EH (cell line): ENCODE measurements at regions not wholly inside any gene's neighbourhood (a gene's known extent, or its start where the extent isn't known, plus 50 kb on each side); places are given as distances from the start of the nearest gene placed in this dataset.

Experiments
- DNase-seq: peaks from one replicate; pipeline ENCODE4 v3.0.0-alpha.2; 2015; ENCODE audit warnings: low read depth

GRCh38 chr11:112822478-112823274, 138.5 kb upstream of the NCAM1 start:
- no peak for DNase-seq

DNA sequence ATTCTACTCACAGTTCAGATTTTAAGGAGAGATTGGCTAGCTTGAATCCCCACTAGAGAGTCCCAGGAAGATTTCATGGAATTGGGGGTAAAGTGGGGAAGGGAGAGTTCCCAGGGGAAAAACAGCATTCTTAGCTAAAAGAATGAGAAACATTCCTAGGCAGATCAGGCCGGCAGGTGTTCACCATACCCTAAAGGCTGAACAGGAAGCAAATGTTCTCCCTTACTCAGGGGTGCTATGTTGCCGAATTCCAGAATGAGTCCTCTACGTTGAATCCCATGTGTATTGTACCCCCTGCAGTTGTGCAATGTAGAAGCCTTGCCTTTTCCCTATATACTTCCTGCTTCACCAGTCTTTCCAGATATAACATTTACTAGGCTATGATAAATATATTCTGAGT, 135.2 kb upstream of the NCAM1 start:
- no peak for DNase-seq

DNA sequence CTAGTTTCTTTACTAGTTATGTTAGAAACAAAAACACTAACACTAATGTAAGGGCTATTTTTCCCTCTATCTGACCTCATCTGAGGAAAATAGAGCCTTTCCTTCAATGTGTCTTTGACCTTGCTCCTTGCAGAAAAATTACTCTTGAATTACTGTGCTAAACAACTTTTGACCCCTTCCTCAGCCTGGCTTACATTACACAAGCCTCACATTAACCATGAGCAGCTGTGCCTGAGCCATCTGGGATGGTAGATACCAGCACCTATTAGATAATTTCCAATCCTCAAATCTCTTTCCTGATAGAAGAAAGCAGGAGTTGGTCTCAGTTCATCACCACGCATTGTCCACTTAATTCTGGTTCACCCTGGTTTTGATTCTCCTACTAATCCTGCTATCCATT, 134.4 kb upstream of the NCAM1 start:
- DNase-seq = no peak

DNA sequence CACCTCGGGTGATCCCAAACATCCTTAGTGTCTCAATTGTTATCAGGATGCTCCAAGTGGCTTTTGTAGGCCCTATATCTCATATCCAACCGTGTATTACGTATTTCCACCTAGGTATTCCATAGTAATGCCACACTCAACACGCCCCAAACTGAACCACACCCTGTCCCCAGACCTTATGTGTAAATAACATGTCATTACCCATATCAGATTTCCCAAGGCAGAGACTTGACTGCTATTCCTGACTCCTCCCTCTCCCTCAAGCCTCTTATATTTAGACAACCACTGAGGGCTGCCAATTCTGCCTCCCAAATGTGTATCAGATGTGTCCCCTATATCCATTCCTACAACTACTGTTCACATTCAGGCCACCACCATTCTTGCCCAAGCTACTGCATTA, 132.8 kb upstream of the NCAM1 start:
- no peak for DNase-seq

DNA sequence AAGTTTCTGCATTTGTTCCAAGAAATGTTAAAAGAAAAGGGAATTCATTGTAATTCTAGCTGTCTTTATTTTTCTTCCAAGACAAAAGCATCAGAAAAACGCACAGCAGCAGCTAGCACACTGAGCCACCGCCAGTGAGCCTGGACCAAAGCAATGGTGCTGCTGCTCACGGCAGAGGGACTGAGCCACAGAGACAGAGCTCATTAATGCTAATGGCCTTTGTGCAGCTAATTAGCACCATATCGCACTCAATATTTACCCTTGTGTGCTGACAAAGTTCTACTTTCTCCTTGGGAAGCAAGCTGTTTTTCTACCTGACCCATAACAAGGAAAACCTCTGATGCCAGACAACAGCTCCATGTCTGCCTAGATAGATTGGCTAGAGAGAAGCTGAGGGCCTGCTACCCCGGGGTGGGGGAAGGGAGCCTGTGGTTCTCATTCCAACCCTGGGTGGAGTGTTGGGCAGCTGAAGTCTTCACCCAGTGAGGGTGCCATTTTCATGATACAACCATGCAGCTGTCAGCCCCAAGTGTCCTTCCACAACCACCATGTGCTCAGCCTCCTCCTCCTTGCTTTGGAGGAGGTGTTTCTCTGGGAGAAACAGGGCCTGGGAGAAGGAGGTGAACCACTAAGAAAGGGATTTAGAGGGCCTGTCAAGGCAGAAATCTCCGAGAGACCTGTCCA, 131.1 kb upstream of the NCAM1 start:
- DNase-seq = no peak

DNA sequence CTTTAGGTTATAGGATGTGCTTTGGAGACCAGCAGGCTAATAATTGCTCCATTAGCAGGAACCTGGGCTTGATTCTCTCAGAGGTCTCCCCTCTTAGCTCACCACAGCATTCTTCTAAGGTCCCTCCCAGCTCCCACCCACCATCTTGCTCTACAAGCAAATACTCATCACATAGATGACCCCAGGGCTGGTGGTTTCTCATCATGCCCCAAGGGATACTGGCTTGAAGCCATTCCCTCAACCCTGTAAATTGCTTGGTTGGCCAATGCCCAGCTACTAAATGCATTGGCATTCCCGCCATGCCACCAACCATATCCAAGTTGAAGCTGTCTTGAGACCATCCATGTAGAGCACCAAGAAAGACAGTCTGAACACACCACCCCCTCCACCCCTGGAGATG, 130.2 kb upstream of the NCAM1 start:
- no peak for DNase-seq

- DNase-seq = no peak
Observed at GRCh38 chr11:112831969-112832766, 129.1 kb upstream of the NCAM1 start.

DNA sequence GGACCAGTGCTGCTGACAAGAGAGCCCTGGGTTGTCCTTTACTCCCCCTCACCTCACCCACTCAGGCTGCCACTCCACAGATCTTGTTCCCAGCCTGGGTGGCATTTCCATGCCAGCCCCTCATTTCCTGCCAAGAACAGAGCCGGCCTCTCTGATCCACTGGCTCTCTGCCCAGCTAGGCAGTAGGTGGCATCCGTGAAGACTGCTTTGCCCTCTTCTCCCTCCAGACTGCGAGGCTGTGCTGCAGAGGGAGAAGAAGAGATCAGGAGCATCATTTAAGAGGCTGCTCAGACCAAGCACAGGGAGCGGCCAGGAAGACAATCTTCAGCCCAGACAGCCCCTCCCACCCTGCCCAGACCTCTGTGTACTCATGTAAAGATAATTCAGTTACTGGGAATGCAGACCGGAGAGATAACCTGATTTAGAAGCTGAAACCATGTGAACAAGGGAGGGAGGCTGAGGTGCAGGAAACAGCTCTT, 126.9 kb upstream of the NCAM1 start:
- DNase-seq = no peak

DNA sequence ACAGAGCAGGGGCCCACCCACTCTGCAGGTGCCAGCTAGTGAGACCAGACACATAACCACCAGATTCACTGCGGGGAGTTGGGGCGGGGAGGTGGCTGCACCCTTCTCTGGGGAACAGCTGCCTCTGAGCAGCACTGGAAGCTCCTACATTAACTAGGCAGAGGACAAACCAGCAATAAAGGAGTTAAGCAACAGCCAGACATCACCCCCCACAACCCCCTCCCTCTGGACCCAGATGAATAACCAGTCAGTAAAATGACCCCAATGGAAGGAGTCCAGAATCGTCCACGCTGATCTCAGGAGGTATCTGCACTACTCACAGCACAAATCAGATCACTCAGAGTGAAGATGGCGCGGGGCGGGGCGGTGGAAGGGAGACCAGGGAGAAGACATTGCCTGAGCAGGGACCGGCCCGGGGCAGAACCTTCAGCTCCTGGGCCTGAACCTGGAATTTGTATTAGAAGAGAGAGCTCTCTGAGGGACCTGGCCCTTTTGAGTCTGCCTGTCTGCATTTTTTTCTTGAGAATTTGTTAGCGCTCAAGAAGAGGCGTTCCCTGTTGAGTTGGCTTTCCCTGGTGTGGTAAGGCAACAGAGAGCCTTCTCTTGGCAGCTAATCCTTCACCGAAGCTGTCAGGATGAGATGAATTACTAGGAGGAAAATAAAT, 125.5 kb upstream of the NCAM1 start:
- no peak for DNase-seq

DNA sequence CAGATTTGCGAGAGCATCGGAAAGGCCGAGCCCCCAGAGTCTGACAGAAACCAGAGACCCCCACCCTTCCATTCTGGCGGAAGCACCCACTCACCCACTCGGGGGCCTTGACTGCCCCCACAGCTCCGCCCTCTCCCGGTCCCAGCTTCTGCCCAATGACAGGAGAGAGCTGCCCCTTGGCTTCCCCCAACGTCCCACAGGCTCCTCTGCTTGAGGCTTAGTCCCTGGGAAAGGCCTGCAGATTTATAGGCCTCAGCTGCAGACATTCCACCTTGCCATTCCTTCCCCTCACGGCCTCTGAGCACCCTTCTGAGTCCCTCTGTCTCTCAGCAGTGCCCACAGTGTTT, 125.0 kb upstream of the NCAM1 start:
- no peak for DNase-seq

GRCh38 chr11:112837162-112837826, 123.9 kb upstream of the NCAM1 start:
- peak; percentile 3 for DNase-seq

DNA sequence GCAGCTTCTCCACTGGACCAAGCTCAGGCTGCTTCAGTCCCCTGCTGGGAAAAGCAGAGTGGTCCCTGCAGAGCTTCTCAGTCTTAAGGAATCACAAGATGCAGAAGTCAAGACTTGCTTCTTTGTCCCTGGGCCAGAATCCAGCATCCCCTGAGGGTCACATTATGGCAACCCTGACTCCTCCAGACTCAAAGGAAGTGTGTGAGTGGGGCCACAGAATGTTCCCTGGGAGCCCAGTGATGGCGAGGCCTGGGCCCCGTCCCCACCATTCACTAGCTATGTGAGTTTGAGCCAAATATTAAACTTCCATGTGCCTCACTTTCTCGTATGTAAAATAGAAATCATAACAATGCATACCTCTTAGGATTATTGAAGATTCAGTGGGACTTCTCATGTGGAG, 122.2 kb upstream of the NCAM1 start:
- no peak for DNase-seq

- no peak for DNase-seq
Observed at GRCh38 chr11:112841729-112842128, 119.5 kb upstream of the NCAM1 start.

DNA sequence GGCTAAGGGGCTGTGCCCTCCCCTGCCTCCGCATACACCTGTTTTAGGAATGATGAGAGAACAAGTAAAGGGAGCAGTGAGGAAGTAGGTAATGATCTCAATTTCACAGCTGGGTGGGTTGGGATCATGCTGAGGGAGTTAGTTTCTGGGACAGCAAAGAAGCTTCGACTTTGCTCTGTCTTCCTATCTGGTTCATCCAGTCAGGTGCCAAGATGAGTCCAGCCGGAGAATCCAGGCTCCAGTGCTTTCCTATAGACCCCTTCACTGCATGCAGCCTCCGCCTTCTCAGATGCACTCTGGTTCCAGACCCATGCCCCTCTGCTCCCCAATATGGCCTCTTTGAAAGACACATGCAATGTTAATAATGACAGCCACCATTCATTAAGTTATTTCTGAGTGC, 119.1 kb upstream of the NCAM1 start:
- no peak for DNase-seq

DNA sequence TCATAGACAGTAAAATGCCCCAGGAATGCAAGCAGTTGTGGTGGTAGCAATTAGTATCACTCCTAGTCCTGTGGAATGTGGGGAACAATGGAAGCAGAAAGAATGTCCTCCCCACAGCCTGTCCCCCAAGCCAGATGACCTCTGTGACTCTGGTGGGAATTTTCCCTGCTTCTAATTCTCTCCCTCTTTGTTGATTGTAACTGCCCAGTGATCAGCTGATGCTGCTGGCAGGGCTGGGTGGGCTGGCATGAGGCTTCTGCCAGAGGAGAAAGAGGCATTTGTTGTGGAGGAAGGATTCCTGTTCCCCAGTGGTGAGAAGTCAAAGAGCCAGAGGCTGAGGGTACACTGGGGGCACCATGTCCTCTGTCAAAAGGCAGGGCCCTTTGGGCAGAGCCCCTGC, 116.7 kb upstream of the NCAM1 start:
- no peak for DNase-seq

DNA sequence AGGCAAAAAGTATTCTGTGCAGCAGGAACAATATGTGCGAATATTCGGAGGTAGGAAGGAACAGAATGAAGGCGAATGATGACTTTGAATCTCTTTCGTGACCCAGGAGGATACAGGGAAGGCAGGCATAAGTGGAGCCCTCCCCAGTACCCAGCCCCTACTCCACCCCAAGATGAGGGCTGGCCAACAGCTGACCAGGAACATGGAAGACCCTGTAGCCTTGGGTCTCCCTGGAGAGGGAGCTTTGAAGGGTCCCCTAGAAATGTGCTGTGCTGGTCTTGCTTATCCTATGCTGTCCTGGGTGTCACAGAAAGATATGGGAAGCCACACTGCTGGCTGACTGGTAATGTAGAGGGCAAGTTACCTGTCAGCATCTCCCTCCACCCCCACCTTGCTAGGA, 113.7 kb upstream of the NCAM1 start:
- no peak for DNase-seq

DNA sequence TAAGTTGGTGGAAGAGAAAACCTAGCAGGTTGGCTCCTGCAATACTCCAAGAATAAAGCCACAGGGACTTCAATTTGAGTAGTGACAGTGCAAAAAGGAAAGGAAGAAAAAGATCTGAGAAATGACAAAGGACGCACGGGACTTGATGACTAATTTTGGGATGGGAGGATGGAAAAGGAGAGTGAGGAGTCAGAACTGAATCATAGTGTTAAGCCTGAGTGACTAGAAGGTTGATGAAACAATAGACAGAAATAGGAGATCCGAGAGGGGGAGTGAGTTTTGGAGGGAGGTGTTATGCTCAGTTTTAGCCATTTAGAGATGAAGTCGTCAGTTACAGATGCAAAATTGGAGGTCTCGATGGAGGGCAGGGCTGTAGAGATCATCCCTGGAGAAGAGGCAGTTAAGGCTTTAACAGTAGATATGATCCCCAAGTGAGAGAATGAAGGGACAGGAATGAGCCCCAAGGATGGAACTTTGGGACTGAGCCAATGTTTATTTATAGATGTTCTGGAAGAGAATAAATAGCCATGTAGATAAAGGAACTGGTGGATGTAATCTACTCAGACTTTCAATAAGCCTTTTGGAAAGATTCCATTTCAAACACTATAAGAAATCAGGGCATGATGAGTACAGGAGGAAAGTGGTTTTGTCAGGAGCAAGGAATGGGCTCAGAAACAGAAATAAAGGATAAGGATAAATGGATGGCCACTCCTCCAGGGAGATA, 108.9 kb upstream of the NCAM1 start:
- DNase-seq = no peak

DNA sequence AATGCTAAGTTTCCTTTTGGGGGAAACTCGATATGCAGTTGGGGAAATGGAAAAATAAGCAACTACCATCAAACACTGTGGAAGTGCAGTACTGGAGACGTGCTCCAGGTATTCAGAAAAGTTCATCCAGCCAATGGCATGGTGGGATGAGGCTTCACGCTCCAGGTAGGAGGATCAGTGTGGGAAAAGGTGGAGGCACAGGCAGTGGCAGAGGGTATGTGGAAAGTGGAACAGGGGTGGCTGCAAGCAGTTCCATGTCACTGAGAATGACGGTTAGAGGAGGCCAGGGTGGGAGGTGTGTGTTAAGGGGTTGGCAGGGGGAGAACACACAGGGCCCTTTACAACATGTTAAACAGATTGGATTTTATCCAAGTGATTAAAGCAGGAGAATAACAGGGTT, 105.1 kb upstream of the NCAM1 start:
- DNase-seq = no peak

GRCh38 chr11:112856591-112856990, 104.6 kb upstream of the NCAM1 start:
- no peak for DNase-seq

DNA sequence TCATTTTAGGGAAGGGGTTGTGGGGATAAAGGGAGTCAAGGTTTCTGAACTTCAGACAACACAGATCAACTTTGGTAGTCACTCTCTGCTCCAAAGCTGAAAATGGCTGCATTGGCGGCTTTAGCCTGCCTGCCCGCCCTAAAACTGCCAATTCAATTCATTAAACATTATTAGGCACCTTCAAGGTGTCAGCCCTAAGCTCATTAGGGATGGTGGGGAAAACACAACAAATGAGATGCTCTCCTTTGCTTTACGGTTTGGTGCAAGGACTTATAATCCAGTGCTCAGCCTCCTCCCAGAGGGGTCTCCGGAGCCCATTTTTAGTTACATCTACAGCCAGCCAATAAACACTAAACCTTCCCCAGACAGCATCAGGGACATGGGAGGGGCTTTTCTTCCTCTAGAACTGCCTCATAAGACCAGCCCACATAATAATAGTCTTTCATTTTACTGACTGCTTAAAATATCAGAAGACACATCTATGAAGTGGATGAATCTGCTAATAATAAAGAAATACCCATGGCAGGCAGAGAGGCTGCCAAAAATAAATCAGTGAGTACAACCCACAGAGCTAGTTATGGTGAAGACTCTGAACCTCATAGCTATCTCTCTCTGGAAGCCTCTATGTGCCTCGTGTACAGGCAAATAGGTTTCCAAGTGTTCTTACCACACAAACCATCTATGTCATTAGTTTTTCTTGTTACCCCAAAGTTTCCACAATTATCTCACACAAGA, 102.8 kb upstream of the NCAM1 start:
- no peak for DNase-seq

GRCh38 chr11:112859787-112860186, 101.4 kb upstream of the NCAM1 start:
- DNase-seq = no peak
